K562 (cell line): ENCODE measurements at regions not wholly inside any gene's neighbourhood (a gene's known extent, or its start where the extent isn't known, plus 50 kb on each side); places are given as distances from the start of the nearest gene placed in this dataset.

Experiments
- ATF1 ChIP-seq, 2 experiments: fragments of 450-650 bp in 1 of 2; IDR thresholded peaks; 2 replicates each; pipeline ENCODE4 v1.6.1; 2016; ENCODE audit warnings: missing compliant biosample characterization in 1 of 2, missing genetic modification characterization in 1 of 2
- EHMT2 ChIP-seq: fragments of 450-650 bp; IDR thresholded peaks from 2 replicates; pipeline ENCODE4 v1.6.1; 2018; ENCODE audit warnings: antibody characterized with exemption
- HNRNPLL ChIP-seq: fragments of 200-400 bp; formaldehyde crosslinking; IDR thresholded peaks from 2 replicates; pipeline ENCODE4 v1.6.1; 2017; ENCODE audit warnings: low read length, low read depth, mild to moderate bottlenecking; ENCODE audit not compliant: poor library complexity, severe bottlenecking
- TBP ChIP-seq: optimal IDR thresholded peaks from 2 replicates; pipeline ENCODE3; 2011; ENCODE audit warnings: low read depth, low read length, improper control_type of control experiment
- ZNF197 ChIP-seq: fragments of 200-800 bp; sonication (Bioruptor generic); IDR thresholded peaks from 2 replicates; pipeline ENCODE4 v1.6.1; 2016; ENCODE audit warnings: low read depth, missing genetic modification characterization, missing compliant biosample characterization
- ZNF445 ChIP-seq: fragments of 250-450 bp; sonication (Bioruptor Pico); IDR thresholded peaks from 2 replicates; pipeline ENCODE4 v1.4.0; 2020; ENCODE audit warnings: low read depth, mild to moderate bottlenecking, moderate library complexity
- TF ChIP-seq, protein P1 (sequence below): fragments of 200-600 bp; sonication (generic); IDR thresholded peaks from one replicate; pipeline ENCODE4 v1.6.1; 2012; ENCODE audit warnings: mild to moderate bottlenecking, low read depth, low read length, inconsistent platforms

DNA sequence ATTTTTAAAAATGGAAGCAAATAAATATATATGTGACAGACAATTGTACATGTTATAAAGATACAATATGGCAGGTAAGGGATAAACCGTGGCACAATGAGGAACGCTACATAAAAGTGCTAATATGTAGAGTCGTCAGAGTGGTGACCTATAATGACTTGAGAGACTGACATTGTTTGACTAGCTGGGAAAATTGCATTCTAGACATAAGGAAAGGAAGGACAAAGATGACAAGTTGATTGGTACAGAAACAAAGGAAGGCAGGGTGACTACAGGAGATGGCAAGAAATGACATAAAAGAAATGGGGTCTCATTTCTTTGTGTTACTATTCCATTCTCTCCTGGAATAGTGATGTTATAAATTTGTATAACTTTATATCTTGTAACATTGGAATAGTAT, 420.4 kb downstream of the DSC3 start (continued):
- TF ChIP-seq, protein P1, sequence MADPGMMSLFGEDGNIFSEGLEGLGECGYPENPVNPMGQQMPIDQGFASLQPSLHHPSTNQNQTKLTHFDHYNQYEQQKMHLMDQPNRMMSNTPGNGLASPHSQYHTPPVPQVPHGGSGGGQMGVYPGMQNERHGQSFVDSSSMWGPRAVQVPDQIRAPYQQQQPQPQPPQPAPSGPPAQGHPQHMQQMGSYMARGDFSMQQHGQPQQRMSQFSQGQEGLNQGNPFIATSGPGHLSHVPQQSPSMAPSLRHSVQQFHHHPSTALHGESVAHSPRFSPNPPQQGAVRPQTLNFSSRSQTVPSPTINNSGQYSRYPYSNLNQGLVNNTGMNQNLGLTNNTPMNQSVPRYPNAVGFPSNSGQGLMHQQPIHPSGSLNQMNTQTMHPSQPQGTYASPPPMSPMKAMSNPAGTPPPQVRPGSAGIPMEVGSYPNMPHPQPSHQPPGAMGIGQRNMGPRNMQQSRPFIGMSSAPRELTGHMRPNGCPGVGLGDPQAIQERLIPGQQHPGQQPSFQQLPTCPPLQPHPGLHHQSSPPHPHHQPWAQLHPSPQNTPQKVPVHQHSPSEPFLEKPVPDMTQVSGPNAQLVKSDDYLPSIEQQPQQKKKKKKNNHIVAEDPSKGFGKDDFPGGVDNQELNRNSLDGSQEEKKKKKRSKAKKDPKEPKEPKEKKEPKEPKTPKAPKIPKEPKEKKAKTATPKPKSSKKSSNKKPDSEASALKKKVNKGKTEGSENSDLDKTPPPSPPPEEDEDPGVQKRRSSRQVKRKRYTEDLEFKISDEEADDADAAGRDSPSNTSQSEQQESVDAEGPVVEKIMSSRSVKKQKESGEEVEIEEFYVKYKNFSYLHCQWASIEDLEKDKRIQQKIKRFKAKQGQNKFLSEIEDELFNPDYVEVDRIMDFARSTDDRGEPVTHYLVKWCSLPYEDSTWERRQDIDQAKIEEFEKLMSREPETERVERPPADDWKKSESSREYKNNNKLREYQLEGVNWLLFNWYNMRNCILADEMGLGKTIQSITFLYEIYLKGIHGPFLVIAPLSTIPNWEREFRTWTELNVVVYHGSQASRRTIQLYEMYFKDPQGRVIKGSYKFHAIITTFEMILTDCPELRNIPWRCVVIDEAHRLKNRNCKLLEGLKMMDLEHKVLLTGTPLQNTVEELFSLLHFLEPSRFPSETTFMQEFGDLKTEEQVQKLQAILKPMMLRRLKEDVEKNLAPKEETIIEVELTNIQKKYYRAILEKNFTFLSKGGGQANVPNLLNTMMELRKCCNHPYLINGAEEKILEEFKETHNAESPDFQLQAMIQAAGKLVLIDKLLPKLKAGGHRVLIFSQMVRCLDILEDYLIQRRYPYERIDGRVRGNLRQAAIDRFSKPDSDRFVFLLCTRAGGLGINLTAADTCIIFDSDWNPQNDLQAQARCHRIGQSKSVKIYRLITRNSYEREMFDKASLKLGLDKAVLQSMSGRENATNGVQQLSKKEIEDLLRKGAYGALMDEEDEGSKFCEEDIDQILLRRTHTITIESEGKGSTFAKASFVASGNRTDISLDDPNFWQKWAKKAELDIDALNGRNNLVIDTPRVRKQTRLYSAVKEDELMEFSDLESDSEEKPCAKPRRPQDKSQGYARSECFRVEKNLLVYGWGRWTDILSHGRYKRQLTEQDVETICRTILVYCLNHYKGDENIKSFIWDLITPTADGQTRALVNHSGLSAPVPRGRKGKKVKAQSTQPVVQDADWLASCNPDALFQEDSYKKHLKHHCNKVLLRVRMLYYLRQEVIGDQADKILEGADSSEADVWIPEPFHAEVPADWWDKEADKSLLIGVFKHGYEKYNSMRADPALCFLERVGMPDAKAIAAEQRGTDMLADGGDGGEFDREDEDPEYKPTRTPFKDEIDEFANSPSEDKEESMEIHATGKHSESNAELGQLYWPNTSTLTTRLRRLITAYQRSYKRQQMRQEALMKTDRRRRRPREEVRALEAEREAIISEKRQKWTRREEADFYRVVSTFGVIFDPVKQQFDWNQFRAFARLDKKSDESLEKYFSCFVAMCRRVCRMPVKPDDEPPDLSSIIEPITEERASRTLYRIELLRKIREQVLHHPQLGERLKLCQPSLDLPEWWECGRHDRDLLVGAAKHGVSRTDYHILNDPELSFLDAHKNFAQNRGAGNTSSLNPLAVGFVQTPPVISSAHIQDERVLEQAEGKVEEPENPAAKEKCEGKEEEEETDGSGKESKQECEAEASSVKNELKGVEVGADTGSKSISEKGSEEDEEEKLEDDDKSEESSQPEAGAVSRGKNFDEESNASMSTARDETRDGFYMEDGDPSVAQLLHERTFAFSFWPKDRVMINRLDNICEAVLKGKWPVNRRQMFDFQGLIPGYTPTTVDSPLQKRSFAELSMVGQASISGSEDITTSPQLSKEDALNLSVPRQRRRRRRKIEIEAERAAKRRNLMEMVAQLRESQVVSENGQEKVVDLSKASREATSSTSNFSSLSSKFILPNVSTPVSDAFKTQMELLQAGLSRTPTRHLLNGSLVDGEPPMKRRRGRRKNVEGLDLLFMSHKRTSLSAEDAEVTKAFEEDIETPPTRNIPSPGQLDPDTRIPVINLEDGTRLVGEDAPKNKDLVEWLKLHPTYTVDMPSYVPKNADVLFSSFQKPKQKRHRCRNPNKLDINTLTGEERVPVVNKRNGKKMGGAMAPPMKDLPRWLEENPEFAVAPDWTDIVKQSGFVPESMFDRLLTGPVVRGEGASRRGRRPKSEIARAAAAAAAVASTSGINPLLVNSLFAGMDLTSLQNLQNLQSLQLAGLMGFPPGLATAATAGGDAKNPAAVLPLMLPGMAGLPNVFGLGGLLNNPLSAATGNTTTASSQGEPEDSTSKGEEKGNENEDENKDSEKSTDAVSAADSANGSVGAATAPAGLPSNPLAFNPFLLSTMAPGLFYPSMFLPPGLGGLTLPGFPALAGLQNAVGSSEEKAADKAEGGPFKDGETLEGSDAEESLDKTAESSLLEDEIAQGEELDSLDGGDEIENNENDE: no peak
- no peak for TF ChIP-seq HNRNPLL
- no peak for TF ChIP-seq ZNF445
- TF ChIP-seq TBP: no peak
- no peak for TF ChIP-seq EHMT2
- TF ChIP-seq ZNF197: no peak
- TF ChIP-seq ATF1 (CRISPR knock-in tag; IDR thresholded peaks at IDR 0.05): no peak
- TF ChIP-seq ATF1 (tag; IDR thresholded peaks at IDR 0.05): no peak
